GM18951 (cell line): ENCODE measurements at regions not wholly inside any gene's neighbourhood (a gene's known extent, or its start where the extent isn't known, plus 50 kb on each side); places are given as distances from the start of the nearest gene placed in this dataset.
"Not testable (repeated sequence)": the region's sequence is repeated elsewhere in the genome, so short reads cannot be mapped to it uniquely, and the experiment has no call there.

Experiments
- POLR2A ChIP-seq: IDR thresholded peaks from 4 replicates; pipeline ENCODE4 v1.6.1; 2011; ENCODE audit warnings: mild to moderate bottlenecking; ENCODE audit not compliant: insufficient read length, insufficient read depth; ENCODE audit errors: extremely low read depth
- in situ Hi-C: fragments of 300-500 bp; cut with MboI; formaldehyde crosslinking; loops from one replicate; pipeline ENCODE4 v1.12.0; 2022; ENCODE audit warnings: low sequenced_read_pairs, mixed read lengths, inconsistent platforms; ENCODE audit not compliant: unreplicated experiment

GRCh38 chr5:118451697-118452247 lies 536.6 kb downstream of the DTWD2 start:
- in situ Hi-C loops: no loop called here

DNA sequence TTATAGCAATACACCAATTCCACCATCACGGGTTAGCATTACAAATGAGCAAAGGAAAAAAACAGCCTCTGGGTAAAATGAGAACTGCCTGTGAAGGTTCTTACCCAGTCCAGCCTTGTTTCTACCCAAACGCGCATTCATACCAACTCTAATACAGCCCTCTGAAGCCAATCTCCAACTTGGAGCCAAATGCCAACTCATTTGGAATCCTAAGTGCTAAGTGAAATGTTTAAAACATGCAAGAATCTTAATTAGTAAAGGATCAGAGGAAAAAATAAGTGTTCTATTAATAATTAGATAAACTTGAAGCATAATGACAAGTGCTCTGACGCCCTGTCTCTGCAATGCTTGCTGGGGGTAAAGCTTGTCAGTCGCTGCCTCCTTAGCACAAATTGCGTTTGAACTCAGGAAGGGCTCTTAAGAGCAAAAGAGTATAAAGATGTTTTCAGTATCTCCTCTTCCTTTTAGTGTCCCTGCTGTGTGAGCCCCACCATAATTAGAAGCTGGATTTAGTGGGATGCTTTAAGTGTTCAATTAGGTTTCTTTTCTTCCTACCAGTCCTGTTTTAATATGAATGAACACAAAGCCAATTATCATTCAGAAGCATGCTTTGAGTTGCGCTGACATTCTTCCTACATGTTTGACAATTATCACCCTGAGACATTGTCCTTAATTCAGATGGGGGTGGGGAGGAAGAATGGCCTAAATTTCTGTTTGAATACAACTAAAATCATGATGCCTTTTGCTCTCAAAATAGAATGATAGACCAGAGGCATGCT lies 537.6 kb downstream of the DTWD2 start:
- in situ Hi-C loops: no loop called here
- no peak for TF ChIP-seq POLR2A

More at GRCh38 chr5:118451697-118452247, 536.6 kb downstream of the DTWD2 start:
- TF ChIP-seq POLR2A: no peak

DNA sequence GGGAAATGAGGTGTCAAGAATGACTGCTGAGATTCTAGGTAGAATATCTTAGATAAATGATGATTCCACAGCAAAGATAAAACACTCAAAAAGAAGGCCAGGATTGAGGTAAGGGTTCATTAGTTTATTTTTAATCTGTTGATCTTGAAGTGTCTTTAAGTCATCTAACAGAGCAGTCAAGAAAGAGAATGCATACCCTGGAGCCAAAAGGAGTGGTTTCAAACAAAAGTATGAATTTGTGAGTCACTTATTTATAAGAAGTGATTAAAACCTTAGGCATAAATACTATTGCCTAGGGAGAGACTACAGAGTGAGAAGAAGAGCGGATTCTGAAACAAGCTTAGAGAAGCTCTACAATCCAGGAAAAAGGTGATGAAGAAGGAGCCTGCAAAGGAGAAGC lies 541.0 kb downstream of the DTWD2 start:
- TF ChIP-seq POLR2A: no peak
- in situ Hi-C loops: no loop called here

GRCh38 chr5:118441956-118442355 lies 546.4 kb downstream of the DTWD2 start:
- TF ChIP-seq POLR2A: no peak
- in situ Hi-C loops: no loop called here

DNA sequence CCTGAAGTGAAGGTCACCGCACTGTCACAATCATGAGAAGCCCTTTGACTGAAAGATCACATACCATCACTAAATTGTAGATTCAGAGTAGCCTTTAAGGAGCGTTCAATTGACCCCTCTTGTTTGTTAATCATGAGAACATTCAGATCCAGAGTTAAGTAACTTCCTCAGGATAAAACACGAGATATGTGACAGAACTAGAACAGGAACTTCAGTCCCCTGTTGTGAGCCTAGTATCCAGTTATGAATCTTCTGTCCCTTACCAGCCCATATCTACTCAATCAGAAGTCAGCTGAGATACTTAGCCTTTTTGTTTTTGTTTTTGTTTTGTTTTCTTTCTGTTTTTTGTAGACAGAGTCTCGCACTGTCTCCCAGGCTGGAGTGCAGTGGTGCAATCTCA lies 547.3 kb downstream of the DTWD2 start:
- in situ Hi-C loops: no loop called here
- TF ChIP-seq POLR2A: no peak

DNA sequence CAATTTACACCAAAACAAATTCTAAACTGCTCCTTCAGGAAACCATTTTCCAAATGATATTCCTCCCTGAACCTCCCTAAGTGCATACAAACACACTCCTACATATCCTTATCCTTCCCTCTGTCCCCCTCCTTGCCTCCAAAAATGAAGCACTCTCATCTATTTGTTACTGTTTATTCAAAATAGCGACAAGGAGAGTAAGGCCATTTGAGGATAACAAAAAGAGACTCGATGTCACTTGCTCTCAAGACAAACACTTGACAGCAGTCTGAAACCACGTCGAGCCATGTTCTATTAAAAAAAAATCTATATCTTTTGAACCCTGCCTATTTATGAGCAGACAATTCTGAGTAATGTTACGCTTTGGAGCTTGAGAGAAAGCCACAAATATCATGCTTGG lies 547.9 kb downstream of the DTWD2 start:
- no peak for TF ChIP-seq POLR2A
- in situ Hi-C loops: no loop called here

DNA sequence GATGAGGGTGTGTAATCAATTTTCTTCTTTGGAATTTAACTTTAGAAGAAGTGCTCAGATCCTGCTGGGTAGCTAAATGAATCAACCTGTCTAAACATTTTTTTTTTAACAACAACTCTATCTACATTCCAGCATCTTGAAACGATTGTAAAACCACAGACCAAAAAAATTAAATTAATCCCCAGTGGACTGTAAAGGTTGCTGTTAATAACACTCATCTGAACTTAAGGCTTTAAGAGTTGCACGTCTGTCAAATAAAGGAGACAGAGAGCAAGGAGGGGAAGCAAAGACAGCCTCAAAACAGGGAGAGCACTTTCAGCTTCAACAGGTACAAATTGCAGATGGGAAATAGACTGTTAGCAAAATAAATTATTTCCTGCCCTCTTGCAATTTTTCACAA lies 548.5 kb downstream of the DTWD2 start:
- in situ Hi-C loops: no loop called here
- TF ChIP-seq POLR2A: no peak

DNA sequence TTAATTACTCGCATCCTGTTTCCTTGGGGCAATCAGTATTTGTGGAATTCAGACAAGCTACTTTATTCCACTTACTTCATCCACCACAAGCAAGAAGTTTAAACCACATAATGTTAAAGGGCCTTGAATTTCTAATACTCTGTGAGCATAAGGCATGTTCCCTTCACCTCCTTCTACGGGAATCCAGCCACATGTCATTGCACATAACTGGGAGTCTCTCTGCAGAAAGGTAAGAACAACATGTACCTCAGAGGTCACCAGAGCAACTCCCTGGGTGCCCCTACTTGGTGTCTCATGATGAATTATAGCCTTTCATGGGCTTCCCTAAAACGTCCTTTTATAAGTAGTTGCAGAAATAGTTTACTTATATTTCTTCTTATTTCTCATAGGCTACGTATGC lies 553.2 kb downstream of the DTWD2 start:
- no peak for TF ChIP-seq POLR2A
- in situ Hi-C loops: no loop called here

DNA sequence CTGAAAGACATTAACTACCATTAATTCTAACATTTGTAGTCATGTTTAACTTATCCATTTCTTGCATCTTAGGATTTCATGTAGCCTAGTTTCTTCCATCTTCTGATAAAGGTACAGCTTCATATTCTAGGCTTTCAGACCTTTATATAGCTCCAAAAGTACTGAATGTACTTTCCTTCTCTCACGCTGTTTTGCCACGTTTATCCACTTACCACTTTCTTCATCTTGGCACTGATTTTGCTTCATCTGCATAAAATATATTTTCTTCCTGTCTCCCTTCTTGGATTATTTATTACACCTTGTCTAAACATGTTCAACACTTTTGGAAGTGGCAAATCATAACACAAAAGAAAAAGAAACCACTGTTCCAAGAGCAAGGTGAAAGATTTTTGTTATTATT lies 553.8 kb downstream of the DTWD2 start:
- TF ChIP-seq POLR2A: no peak
- in situ Hi-C loops: no loop called here

DNA sequence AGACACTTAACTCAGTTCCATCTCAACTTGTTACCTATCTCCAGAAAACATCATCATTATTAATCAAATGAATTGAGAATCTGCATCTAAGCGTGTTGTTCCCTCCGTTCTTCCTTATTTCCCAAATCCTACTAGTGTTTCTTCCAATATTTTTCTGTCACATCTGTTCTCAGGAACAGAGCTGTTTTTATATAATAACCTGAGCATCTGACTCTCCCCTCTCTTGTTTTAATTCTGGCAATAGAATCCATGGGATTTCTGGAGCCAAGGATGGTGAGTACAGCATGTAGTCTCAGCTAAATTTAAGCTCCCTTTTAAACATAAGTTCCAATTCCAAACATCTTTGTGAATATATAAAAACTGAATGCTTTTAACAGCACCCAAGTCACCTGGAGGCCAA lies 558.3 kb downstream of the DTWD2 start:
- TF ChIP-seq POLR2A: no peak
- in situ Hi-C loops: no loop called here

- in situ Hi-C loops: no loop called here
Measured at GRCh38 chr5:118407958-118408357, 580.4 kb downstream of the DTWD2 start.

GRCh38 chr5:118405650-118406061 lies 582.7 kb downstream of the DTWD2 start:
- in situ Hi-C loops: no loop called here
- TF ChIP-seq POLR2A: no peak

More at GRCh38 chr5:118407958-118408357, 580.4 kb downstream of the DTWD2 start:
- no peak for TF ChIP-seq POLR2A

GRCh38 chr5:118397236-118397635 lies 591.1 kb downstream of the DTWD2 start:
- in situ Hi-C loops: no loop called here
- TF ChIP-seq POLR2A: no peak

DNA sequence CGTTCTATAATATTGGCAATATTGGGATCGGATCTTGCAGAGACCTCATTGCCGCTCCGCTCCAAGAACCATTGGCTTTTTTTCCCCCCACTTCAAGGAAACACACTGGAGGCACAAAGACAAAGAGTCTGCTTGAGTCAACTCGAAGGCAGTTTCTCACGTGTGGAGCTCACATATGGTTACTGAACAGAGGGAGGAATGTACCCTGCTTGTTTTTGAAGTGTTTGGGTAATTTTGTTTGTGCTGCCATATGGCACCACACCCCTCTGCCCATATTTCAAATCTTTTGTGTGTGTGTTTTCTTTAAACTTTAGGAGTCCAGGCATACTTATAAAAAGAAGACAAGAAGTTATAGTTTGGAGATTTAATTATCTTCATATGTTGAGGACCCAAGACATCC lies 595.9 kb downstream of the DTWD2 start:
- in situ Hi-C loops: no loop called here
- no peak for TF ChIP-seq POLR2A

GRCh38 chr5:118382931-118383330 lies 605.4 kb downstream of the DTWD2 start:
- in situ Hi-C loops: not testable (repeated sequence)
